ENCODE measurements at regions not wholly inside any gene's neighbourhood (a gene's known extent, or its start where the extent isn't known, plus 50 kb on each side); places are given as distances from the start of the nearest gene placed in this dataset.

DNA sequence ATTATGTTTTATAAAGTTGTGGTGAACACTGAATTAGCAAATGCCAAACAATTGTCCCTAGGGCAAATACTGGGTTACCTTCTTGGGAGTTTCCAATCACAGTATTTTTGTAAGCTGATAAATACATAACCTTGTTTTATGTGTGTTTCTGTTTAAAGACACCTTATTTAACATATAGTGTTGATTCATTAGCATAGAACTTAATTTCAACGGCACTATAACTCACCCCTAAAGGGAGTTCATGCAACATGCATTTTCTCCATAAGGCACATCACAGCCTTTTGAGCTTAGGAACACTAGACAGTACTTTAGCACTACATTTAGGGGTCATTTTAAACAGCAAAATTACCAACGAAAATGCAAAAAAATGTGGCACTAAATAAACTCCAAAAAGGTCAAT lies 74.2 kb upstream of the TYRP1 start:
- DNase-seq = no peak
- H3K27ac ChIP-seq = no peak overlapping the region
- H3K27me3 ChIP-seq = no peaks in the 10 kb centered on the region
- no peak overlapping the region for H3K4me3 ChIP-seq
- WGBS, 4 donors = 41 to 53% (median 52%) methylated on average over 2 of the region's 2 CpGs
- H3K4me1 ChIP-seq (replicated peaks in 1 of 2) = no peaks in the 10 kb centered on the region
- no peaks in the 10 kb centered on the region for H3K36me3 ChIP-seq (replicated peaks in 1 of 2)
- TF ChIP-seq, protein P1, sequence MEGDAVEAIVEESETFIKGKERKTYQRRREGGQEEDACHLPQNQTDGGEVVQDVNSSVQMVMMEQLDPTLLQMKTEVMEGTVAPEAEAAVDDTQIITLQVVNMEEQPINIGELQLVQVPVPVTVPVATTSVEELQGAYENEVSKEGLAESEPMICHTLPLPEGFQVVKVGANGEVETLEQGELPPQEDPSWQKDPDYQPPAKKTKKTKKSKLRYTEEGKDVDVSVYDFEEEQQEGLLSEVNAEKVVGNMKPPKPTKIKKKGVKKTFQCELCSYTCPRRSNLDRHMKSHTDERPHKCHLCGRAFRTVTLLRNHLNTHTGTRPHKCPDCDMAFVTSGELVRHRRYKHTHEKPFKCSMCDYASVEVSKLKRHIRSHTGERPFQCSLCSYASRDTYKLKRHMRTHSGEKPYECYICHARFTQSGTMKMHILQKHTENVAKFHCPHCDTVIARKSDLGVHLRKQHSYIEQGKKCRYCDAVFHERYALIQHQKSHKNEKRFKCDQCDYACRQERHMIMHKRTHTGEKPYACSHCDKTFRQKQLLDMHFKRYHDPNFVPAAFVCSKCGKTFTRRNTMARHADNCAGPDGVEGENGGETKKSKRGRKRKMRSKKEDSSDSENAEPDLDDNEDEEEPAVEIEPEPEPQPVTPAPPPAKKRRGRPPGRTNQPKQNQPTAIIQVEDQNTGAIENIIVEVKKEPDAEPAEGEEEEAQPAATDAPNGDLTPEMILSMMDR (IDR thresholded peaks at IDR 0.05) = no peak
- no peak for TF ChIP-seq POLR2A (IDR thresholded peaks at IDR 0.05)
- H3K9me3 ChIP-seq (replicated peaks in 1 of 3) = no peaks in the 10 kb centered on the region
- intact Hi-C loops (cut with DNase I) = no loop called here

DNA sequence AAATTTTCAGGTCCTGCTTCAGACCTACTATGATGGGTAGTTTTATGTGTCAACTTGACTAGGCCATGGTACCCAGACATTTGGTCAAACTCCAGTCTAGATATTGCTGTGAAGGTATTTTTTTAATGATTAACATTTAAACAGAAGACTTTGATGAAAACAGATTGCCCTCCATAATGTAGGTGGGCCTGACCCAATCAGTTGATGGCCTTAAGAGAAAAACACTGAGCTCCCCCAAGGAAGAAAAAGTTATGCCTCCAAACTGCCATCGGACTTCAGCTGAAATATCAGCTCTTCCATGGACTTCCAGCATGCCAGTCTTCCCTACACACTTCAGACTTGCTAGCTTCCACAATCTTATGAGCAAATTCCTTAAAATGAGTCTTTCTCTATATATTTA lies 67.3 kb upstream of the TYRP1 start:
- Histone ChIP-seq H3K9me3 (replicated peaks in 1 of 3) (no peaks in the 10 kb centered on the region), H3K27ac (no peak overlapping the region), H3K36me3 (replicated peaks in 1 of 2) (no peaks in the 10 kb centered on the region), H3K4me1 (replicated peaks in 1 of 2) (no peaks in the 10 kb centered on the region), H3K27me3 (no peaks in the 10 kb centered on the region), H3K4me3 (no peak overlapping the region)
- TF ChIP-seq POLR2A (IDR thresholded peaks at IDR 0.05) = no peak
- TF ChIP-seq, protein P1 (IDR thresholded peaks at IDR 0.05) = no peak
- WGBS, 4 donors = 67 to 90% (median 76%) methylated on average over 1 of the region's 1 CpG
- intact Hi-C loops (cut with DNase I) = no loop called here
- no peak for DNase-seq

DNA sequence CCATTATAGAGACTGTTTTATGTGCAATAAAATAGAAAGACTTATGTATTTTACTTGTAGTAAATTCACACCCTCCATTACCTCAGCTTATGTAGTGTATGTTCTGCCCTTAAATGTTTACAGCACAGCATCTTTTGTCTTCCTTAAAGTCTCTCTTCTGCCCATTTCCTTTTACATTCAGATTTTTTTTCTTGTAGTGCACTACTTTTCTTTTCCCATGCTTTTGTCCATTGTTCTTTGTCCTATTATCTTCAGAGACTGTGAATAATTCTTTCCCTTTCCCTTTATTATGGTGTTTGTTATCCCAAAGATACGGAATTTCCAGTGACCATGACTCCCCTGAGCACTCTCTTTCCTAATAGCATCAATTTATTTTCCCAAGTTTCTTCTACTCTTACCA lies 66.1 kb upstream of the TYRP1 start:
- 47 to 63% (median 59%) methylated on average over 1 of the region's 1 CpG for WGBS, 4 donors
- TF ChIP-seq, protein P1 (IDR thresholded peaks at IDR 0.05) = no peak
- no peak for TF ChIP-seq POLR2A (IDR thresholded peaks at IDR 0.05)
- intact Hi-C loops (cut with DNase I) = no loop called here

DNA sequence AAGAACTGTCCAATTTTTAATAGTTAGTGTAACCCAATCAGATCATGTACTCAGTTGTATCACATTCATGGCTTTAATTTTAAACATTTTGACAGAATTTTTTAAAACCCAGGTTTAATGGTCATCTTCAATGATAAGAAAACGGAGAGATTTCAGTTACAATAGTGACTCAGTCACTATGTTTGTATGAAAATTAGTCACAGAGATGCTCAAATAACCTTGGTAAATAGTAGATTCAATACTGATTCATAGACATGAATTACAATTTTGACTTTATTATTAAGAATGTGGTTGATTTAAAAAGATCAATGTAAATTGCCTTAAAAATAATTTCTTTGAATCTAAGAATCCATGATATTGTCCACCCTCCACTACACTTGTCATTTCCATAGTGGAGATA lies 64.6 kb upstream of the TYRP1 start:
- Histone ChIP-seq H3K4me3 (no peak overlapping the region), H3K27ac (no peak overlapping the region), H3K36me3 (replicated peaks in 1 of 2) (no peaks in the 10 kb centered on the region), H3K27me3 (no peaks in the 10 kb centered on the region), H3K9me3 (replicated peaks in 1 of 3) (no peaks in the 10 kb centered on the region), H3K4me1 (replicated peaks in 1 of 2) (no peaks in the 10 kb centered on the region)
- TF ChIP-seq POLR2A (IDR thresholded peaks at IDR 0.05) = no peak
- TF ChIP-seq, protein P1 (IDR thresholded peaks at IDR 0.05) = no peak
- intact Hi-C loops (cut with DNase I) = no loop called here
- no peak for DNase-seq
- 35 to 49% (median 47%) methylated on average over 1 of the region's 1 CpG for WGBS, 4 donors

More for the DNA sequence above, 66.1 kb upstream of the TYRP1 start:
- no peaks in the 10 kb centered on the region for H3K4me1 ChIP-seq (replicated peaks in 1 of 2)
- H3K27me3 ChIP-seq = no peaks in the 10 kb centered on the region
- H3K36me3 ChIP-seq (replicated peaks in 1 of 2) = no peaks in the 10 kb centered on the region
- no peak overlapping the region for H3K27ac ChIP-seq
- H3K4me3 ChIP-seq = no peak overlapping the region
- no peak for DNase-seq
- H3K9me3 ChIP-seq (replicated peaks in 1 of 3) = no peaks in the 10 kb centered on the region
